ENCODE measurements at regions not wholly inside any gene's neighbourhood (a gene's known extent, or its start where the extent isn't known, plus 50 kb on each side); places are given as distances from the start of the nearest gene placed in this dataset.

GRCh38 chr4:81714291-81714690 is 242.6 kb upstream of the RASGEF1B start:
- Histone ChIP-seq H3K27ac (ENCODE audit: low read length in 2 of 2) (no peak overlapping the region), H3K27me3 (replicated peaks in 1 of 4; ENCODE audit: control extremely low read depth in 1 of 4, control insufficient read depth in 3 of 4, insufficient read depth in 4 of 4, low read length in 3 of 4) (no peaks in the 10 kb centered on the region), H3K4me3 (ENCODE audit: control extremely low read depth in 1 of 5, extremely low read depth in 1 of 5, insufficient read depth in 1 of 5, low read depth in 2 of 5, low read length in 4 of 5) (no peak overlapping the region), H3K9me3 (ENCODE audit: control extremely low read depth in 1 of 3, control insufficient read depth in 2 of 3, insufficient read depth in 1 of 3, low read length in 2 of 3) (no peaks in the 10 kb centered on the region), H3K36me3 (replicated peaks in 1 of 2; ENCODE audit: control extremely low read depth in 1 of 2, control insufficient read depth in 1 of 2, extremely low read depth in 1 of 2, insufficient read depth in 2 of 2, low read length in 1 of 2) (no peaks in the 10 kb centered on the region), H3K4me1 (ENCODE audit: control insufficient read depth in 2 of 2, insufficient read depth in 2 of 2, low read length in 2 of 2) (peaks cover 8 to 9% of the 10 kb centered on the region in 2 donors), H2AFZ (ENCODE audit: insufficient read depth, low read depth, low read length, poor library complexity, severe bottlenecking) (no peak overlapping the region), H3K79me2 (ENCODE audit: control insufficient read depth, insufficient read depth, low read length) (no peaks in the 10 kb centered on the region), H3K4me2 (replicated peaks; ENCODE audit: low read depth, low read length, poor library complexity, severe bottlenecking) (no peak overlapping the region), H3K9ac (ENCODE audit: low read length) (no peak overlapping the region), H4K20me1 (ENCODE audit: control insufficient read depth, insufficient read depth, low read length, poor library complexity, severe bottlenecking) (no peaks in the 10 kb centered on the region)
- TF ChIP-seq EZH2 (IDR thresholded peaks at IDR 0.05; ENCODE audit: borderline replicate concordance, insufficient read depth, low read depth, low read length, poor library complexity, severe bottlenecking): no peak
- TF ChIP-seq CTCF (IDR thresholded peaks at IDR 0.05): no peak
- WGBS (ENCODE audit: insufficient coverage): 95% methylated on average over 3 of the region's 4 CpGs
- no peak overlapping the region for H3K4me3 Mint-ChIP-seq
- H3K27me3 Mint-ChIP-seq: no peaks in the 10 kb centered on the region
- no peaks in the 10 kb centered on the region for H3K9me3 Mint-ChIP-seq (ENCODE audit: insufficient read depth)
- peaks cover 18% of the 10 kb centered on the region for H3K4me1 Mint-ChIP-seq
- intact Hi-C loops (cut with micrococcal nuclease): no loop called here
- ATAC-seq (ENCODE audit: low read depth) (no peak), DNase-seq (no peak)
- no peak overlapping the region for H3K27ac Mint-ChIP-seq
- CTCF ChIA-PET: interaction anchor here (1.1 kb wide), 1 partner anchor 27 kb away, joined by 3 read pairs; no protein-coding TSS in a partner anchor
- POLR2A ChIA-PET: no interaction called here

- H3K4me2 ChIP-seq (replicated peaks; ENCODE audit: low read depth, low read length, poor library complexity, severe bottlenecking): no peak overlapping the region
- no peak overlapping the region for H3K9ac ChIP-seq (ENCODE audit: low read length)
- H3K4me3 ChIP-seq (ENCODE audit: control extremely low read depth in 1 of 5, extremely low read depth in 1 of 5, insufficient read depth in 1 of 5, low read depth in 2 of 5, low read length in 4 of 5): no peak overlapping the region
- TF ChIP-seq CTCF (IDR thresholded peaks at IDR 0.05): no peak
- Mint-ChIP-seq H3K4me1 (peaks cover 18% of the 10 kb centered on the region), H3K27ac (no peak overlapping the region), H3K9me3 (ENCODE audit: insufficient read depth) (no peaks in the 10 kb centered on the region), H3K27me3 (no peaks in the 10 kb centered on the region), H3K4me3 (no peak overlapping the region)
- no peaks in the 10 kb centered on the region for H4K20me1 ChIP-seq (ENCODE audit: control insufficient read depth, insufficient read depth, low read length, poor library complexity, severe bottlenecking)
- H3K27ac ChIP-seq (ENCODE audit: low read length in 2 of 2): no peak overlapping the region
- H3K79me2 ChIP-seq (ENCODE audit: control insufficient read depth, insufficient read depth, low read length): no peaks in the 10 kb centered on the region
- ChIA-PET POLR2A (no interaction called here), CTCF (interaction anchor here (1.0 kb wide), 1 partner anchor 245 kb away, joined by 3 read pairs; no protein-coding TSS in a partner anchor)
- no CpG with 5 or more reads among the region's 2 CpGs for WGBS (ENCODE audit: insufficient coverage)
- ATAC-seq (ENCODE audit: low read depth): no peak
- H2AFZ ChIP-seq (ENCODE audit: insufficient read depth, low read depth, low read length, poor library complexity, severe bottlenecking): no peak overlapping the region
- no peaks in the 10 kb centered on the region for H3K36me3 ChIP-seq (replicated peaks in 1 of 2; ENCODE audit: control extremely low read depth in 1 of 2, control insufficient read depth in 1 of 2, extremely low read depth in 1 of 2, insufficient read depth in 2 of 2, low read length in 1 of 2)
- no peaks in the 10 kb centered on the region for H3K9me3 ChIP-seq (ENCODE audit: control extremely low read depth in 1 of 3, control insufficient read depth in 2 of 3, insufficient read depth in 1 of 3, low read length in 2 of 3)
- no peak for DNase-seq
- peaks cover 8 to 9% of the 10 kb centered on the region in 2 donors for H3K4me1 ChIP-seq (ENCODE audit: control insufficient read depth in 2 of 2, insufficient read depth in 2 of 2, low read length in 2 of 2)
- intact Hi-C loops (cut with micrococcal nuclease): no loop called here
- H3K27me3 ChIP-seq (replicated peaks in 1 of 4; ENCODE audit: control extremely low read depth in 1 of 4, control insufficient read depth in 3 of 4, insufficient read depth in 4 of 4, low read length in 3 of 4): no peaks in the 10 kb centered on the region
Measured at GRCh38 chr4:81712714-81713113, 241.0 kb upstream of the RASGEF1B start.
